ENCODE measurements at regions not wholly inside any gene's neighbourhood (a gene's known extent, or its start where the extent isn't known, plus 50 kb on each side); places are given as distances from the start of the nearest gene placed in this dataset.

GRCh38 chr10:114764656-114765055, 56.9 kb upstream of the FHIP2A start:
- ATAC-seq: no peak
- no peak for TF ChIP-seq CTCF (IDR thresholded peaks at IDR 0.05)
- Histone ChIP-seq H3K27ac (peak overlapping the region in 7 of 10 donors; percentile 11 to 75 (median 40)), H3K4me3 (no peak overlapping the region), H3K36me3 (no peaks in the 10 kb centered on the region), H3K4me1 (peaks cover 0 to 70% (median 36%) of the 10 kb centered on the region in 9 donors), H3K9me3 (no peaks in the 10 kb centered on the region), H3K27me3 (peaks cover 0 to 36% (median 0%) of the 10 kb centered on the region in 7 donors)
- intact Hi-C loops (cut with DNase I): loop anchor here in 6 of 10 donors (5.0 to 10.0 kb wide), 5 partner anchors 47 to 212 kb away; no protein-coding TSS in a partner anchor
- DNase-seq: no peak
- WGBS, 2 donors: 0 to 42% methylated on average over 1 of the region's 1 CpG

GRCh38 chr10:114766470-114766869, 55.1 kb upstream of the FHIP2A start:
- Histone ChIP-seq H3K27me3 (peaks cover 0 to 36% (median 0%) of the 10 kb centered on the region in 7 donors), H3K36me3 (no peaks in the 10 kb centered on the region), H3K9me3 (no peaks in the 10 kb centered on the region), H3K27ac (peak overlapping the region in 8 of 10 donors; percentile 85 to 96 (median 93)), H3K4me1 (peaks cover 0 to 55% (median 23%) of the 10 kb centered on the region in 9 donors), H3K4me3 (peak overlapping the region; percentile 69 to 92 (median 86))
- 27 to 36% methylated on average over 6 of the region's 6 CpGs for WGBS, 2 donors
- TF ChIP-seq CTCF (IDR thresholded peaks at IDR 0.05): no peak
- ATAC-seq (peak in 2 of 8 donors; percentile 15 to 23), DNase-seq (no peak)
- intact Hi-C loops (cut with DNase I): loop anchor here in 6 of 10 donors (5.0 to 10.0 kb wide), 5 partner anchors 49 to 214 kb away; no protein-coding TSS in a partner anchor

- H3K9me3 ChIP-seq: no peaks in the 10 kb centered on the region
- DNase-seq (peak in 1 of 2 donors; percentile 48), ATAC-seq (peak; percentile 64 to 86 (median 78))
- no peak for TF ChIP-seq CTCF (IDR thresholded peaks at IDR 0.05)
- H3K27ac ChIP-seq: peak overlapping the region; percentile 85 to 96 (median 93)
- WGBS, 2 donors: 4 to 6% methylated on average over 33 of the region's 33 CpGs
- H3K36me3 ChIP-seq: no peaks in the 10 kb centered on the region
- H3K27me3 ChIP-seq: peaks cover 0 to 36% (median 0%) of the 10 kb centered on the region in 7 donors
- peaks cover 0 to 47% (median 21%) of the 10 kb centered on the region in 9 donors for H3K4me1 ChIP-seq
- H3K4me3 ChIP-seq: peak overlapping the region; percentile 69 to 92 (median 86)
- intact Hi-C loops (cut with DNase I): loop anchor here in 6 of 10 donors (5.0 to 10.0 kb wide), 5 partner anchors 50 to 215 kb away; no protein-coding TSS in a partner anchor
Measured at GRCh38 chr10:114767101-114767985, 54.2 kb upstream of the FHIP2A start.

GRCh38 chr10:114767986-114768821, 53.4 kb upstream of the FHIP2A start:
- Histone ChIP-seq H3K36me3 (no peaks in the 10 kb centered on the region), H3K27ac (peak overlapping the region; percentile 85 to 96 (median 93)), H3K9me3 (no peaks in the 10 kb centered on the region), H3K4me1 (peaks cover 0 to 46% (median 21%) of the 10 kb centered on the region in 9 donors), H3K27me3 (peaks cover 0 to 36% (median 0%) of the 10 kb centered on the region in 7 donors), H3K4me3 (peak overlapping the region; percentile 69 to 92 (median 86))
- DNase-seq (peak in 1 of 2 donors; percentile 28), ATAC-seq (peak; percentile 46 to 78 (median 62))
- WGBS, 2 donors: 2% methylated on average over 79 to 85 of the region's 85 CpGs
- TF ChIP-seq CTCF (IDR thresholded peaks at IDR 0.05): no peak
- intact Hi-C loops (cut with DNase I): loop anchor here in 6 of 10 donors (5.0 to 10.0 kb wide), 5 partner anchors 51 to 216 kb away; no protein-coding TSS in a partner anchor
